Inflammatory macrophage treated with lipopolysaccharide for 1 hour (primary cell): ENCODE measurements at regions not wholly inside any gene's neighbourhood (a gene's known extent, or its start where the extent isn't known, plus 50 kb on each side); places are given as distances from the start of the nearest gene placed in this dataset.

Experiments
- DNase-seq, 2 donors: peaks; one replicate each; pipeline ENCODE4 v3.0.0-alpha.2; 2020 to 2022

- no peak for DNase-seq
Observed at GRCh38 chr17:79263191-79263590, 188.6 kb downstream of the ENGASE start.

GRCh38 chr17:79262624-79263023, 188.0 kb downstream of the ENGASE start:
- DNase-seq = no peak

GRCh38 chr17:79261355-79262072, 186.9 kb downstream of the ENGASE start:
- DNase-seq = no peak

- no peak for DNase-seq
Observed at GRCh38 chr17:79258843-79259242, 184.2 kb downstream of the ENGASE start.

GRCh38 chr17:79258041-79258440, 183.4 kb downstream of the ENGASE start:
- no peak for DNase-seq

- DNase-seq = no peak
Observed at GRCh38 chr17:79255926-79256585, 181.4 kb downstream of the ENGASE start.

- DNase-seq = no peak
Observed at GRCh38 chr17:79255456-79255855, 180.8 kb downstream of the ENGASE start.

- DNase-seq = no peak
Observed at GRCh38 chr17:79255046-79255445, 180.4 kb downstream of the ENGASE start.

GRCh38 chr17:79252886-79253285, 178.3 kb downstream of the ENGASE start:
- no peak for DNase-seq

GRCh38 chr17:79251824-79252223, 177.2 kb downstream of the ENGASE start:
- no peak for DNase-seq

- DNase-seq = no peak
Observed at GRCh38 chr17:79249929-79250521, 175.4 kb downstream of the ENGASE start.

- DNase-seq = no peak
Observed at GRCh38 chr17:79248843-79249493, 174.3 kb downstream of the ENGASE start.

GRCh38 chr17:79246225-79247190, 171.9 kb downstream of the ENGASE start:
- no peak for DNase-seq

- DNase-seq = no peak
Observed at GRCh38 chr17:79244665-79245064, 170.0 kb downstream of the ENGASE start.

GRCh38 chr17:79243996-79244395, 169.4 kb downstream of the ENGASE start:
- no peak for DNase-seq

GRCh38 chr17:79243603-79243990, 169.0 kb downstream of the ENGASE start:
- no peak for DNase-seq

- DNase-seq = no peak
Observed at GRCh38 chr17:79242873-79243602, 168.4 kb downstream of the ENGASE start.

- no peak for DNase-seq
Observed at GRCh38 chr17:79242393-79242792, 167.8 kb downstream of the ENGASE start.

- no peak for DNase-seq
Observed at GRCh38 chr17:79241616-79242015, 167.0 kb downstream of the ENGASE start.

GRCh38 chr17:79239205-79239604, 164.6 kb downstream of the ENGASE start:
- no peak for DNase-seq

GRCh38 chr17:79237448-79238053, 162.9 kb downstream of the ENGASE start:
- no peak for DNase-seq
